IMR-90 (cell line): ENCODE measurements at regions not wholly inside any gene's neighbourhood (a gene's known extent, or its start where the extent isn't known, plus 50 kb on each side); places are given as distances from the start of the nearest gene placed in this dataset.
A peak's percentile ranks its signal among the peaks of the same experiment; 100 is the strongest.

Experiments used
- ATAC-seq: fragments of 200-7000 bp; cut with Tn5 transposase; 2 replicates; pipeline ENCODE4 v1.9.1; 2020; ENCODE audit warnings: low read depth, mild to moderate bottlenecking, moderate library complexity
- BruUV-seq: library from RNA; stranded (reverse); fragments of 400-500 nt; replicated peaks from 2 replicates; lab custom pipeline; 2021; lab: Mats Ljungman, UMichigan
- CTCF ChIA-PET: fragments of 300-600 bp; formaldehyde crosslinking; extraction: SDS; loops from one replicate; lab custom pipeline; 2021; ENCODE audit warnings: antibody characterized with exemption; lab: Yijun Ruan, JAX
- POLR2A ChIA-PET: fragments of 300-600 bp; sonication (Branson Sonifier 250); formaldehyde crosslinking; loops from one replicate; lab custom pipeline; 2022; ENCODE audit warnings: antibody characterized with exemption; ENCODE audit not compliant: unreplicated experiment; lab: Charles Lee
- DNase-seq: peaks from one replicate; pipeline ENCODE4 v3.0.0; 2013
- H2AFZ ChIP-seq: replicated peaks from 2 replicates; pipeline ENCODE3; 2013; ENCODE audit warnings: low read length, mild to moderate bottlenecking; ENCODE audit not compliant: poor library complexity
- H2AK5ac ChIP-seq: 2 replicates; pipeline ENCODE4 v1.6.1; 2013; ENCODE audit warnings: low read depth, low read length, inconsistent platforms
- H2AK9ac ChIP-seq: replicated peaks from 2 replicates; pipeline ENCODE3; 2013; ENCODE audit warnings: mild to moderate bottlenecking, low read depth, low read length, moderate library complexity; ENCODE audit not compliant: poor library complexity
- H2BK120ac ChIP-seq: 2 replicates; pipeline ENCODE4 v1.6.1; 2013; ENCODE audit warnings: low read depth, low read length, inconsistent platforms
- H2BK15ac ChIP-seq: 3 replicates; pipeline ENCODE4 v1.6.1; 2013; ENCODE audit warnings: low read depth, low read length, inconsistent platforms
- H2BK20ac ChIP-seq: 2 replicates; pipeline ENCODE4 v1.6.1; 2013; ENCODE audit warnings: low read depth, mild to moderate bottlenecking, inconsistent platforms, low read length, moderate library complexity
- H2BK5ac ChIP-seq: 2 replicates; pipeline ENCODE4 v1.6.1; 2013; ENCODE audit warnings: mild to moderate bottlenecking, low read depth, low read length, inconsistent platforms; ENCODE audit not compliant: poor library complexity, severe bottlenecking
- H3K14ac ChIP-seq: replicated peaks from 2 replicates; pipeline ENCODE4 v1.6.1; 2013; ENCODE audit warnings: low read depth, low read length, inconsistent platforms
- H3K18ac ChIP-seq: 2 replicates; pipeline ENCODE4 v1.6.1; 2013; ENCODE audit warnings: low read depth, low read length, control low read depth
- H3K23ac ChIP-seq: 2 replicates; pipeline ENCODE4 v1.6.1; 2013; ENCODE audit warnings: low read depth, low read length, inconsistent platforms
- H3K27ac ChIP-seq: 2 replicates; pipeline ENCODE4 v1.5.1; 2013; ENCODE audit warnings: mild to moderate bottlenecking, control low read depth, low read length; ENCODE audit not compliant: insufficient read depth
- H3K27me3 ChIP-seq: 2 replicates; pipeline ENCODE4 v1.6.1; 2013; ENCODE audit warnings: low read length; ENCODE audit not compliant: control insufficient read depth, insufficient read depth
- H3K36me3 ChIP-seq: 2 replicates; pipeline ENCODE4 v1.6.1; 2013; ENCODE audit warnings: low read length, mixed read lengths; ENCODE audit not compliant: control insufficient read depth, insufficient read depth
- H3K4ac ChIP-seq: 2 replicates; pipeline ENCODE4 v1.6.1; 2013; ENCODE audit warnings: low read depth, low read length, inconsistent platforms
- H3K4me1 ChIP-seq: 2 replicates; pipeline ENCODE4 v1.6.1; 2013; ENCODE audit warnings: low read length, mixed read lengths; ENCODE audit not compliant: control insufficient read depth, insufficient read depth
- H3K4me2 ChIP-seq: 2 replicates; pipeline ENCODE4 v1.6.1; 2013; ENCODE audit warnings: low read depth, mild to moderate bottlenecking, control low read depth, low read length, moderate library complexity
- H3K4me3 ChIP-seq: 2 replicates; pipeline ENCODE4 v1.5.1; 2013; ENCODE audit warnings: low read depth, mild to moderate bottlenecking, control low read depth, low read length, moderate library complexity; ENCODE audit not compliant: insufficient read depth
- H3K56ac ChIP-seq: 2 replicates; pipeline ENCODE4 v1.6.1; 2013; ENCODE audit warnings: low read length, inconsistent platforms; ENCODE audit not compliant: insufficient read depth; ENCODE audit errors: extremely low read depth
- H3K79me1 ChIP-seq, 2 experiments: 2 replicates each; pipeline ENCODE4 v1.6.1; 2013; ENCODE audit warnings: low read length in 2 of 2, inconsistent platforms in 1 of 2, low read depth in 1 of 2
- H3K9ac ChIP-seq: 2 replicates; pipeline ENCODE4 v1.6.1; 2013; ENCODE audit warnings: low read depth, low read length, control low read depth
- H3K9me1 ChIP-seq: 2 replicates; pipeline ENCODE4 v1.6.1; 2013; ENCODE audit warnings: low read length, inconsistent platforms; ENCODE audit not compliant: insufficient read depth
- H3K9me3 ChIP-seq: 2 replicates; pipeline ENCODE4 v1.6.1; 2013; ENCODE audit warnings: low read length; ENCODE audit not compliant: control insufficient read depth, insufficient read depth
- H4K20me1 ChIP-seq: 2 replicates; pipeline ENCODE4 v1.6.1; 2013; ENCODE audit warnings: low read length, inconsistent platforms; ENCODE audit not compliant: insufficient read depth
- H4K5ac ChIP-seq: 2 replicates; pipeline ENCODE4 v1.6.1; 2013; ENCODE audit warnings: mild to moderate bottlenecking, low read depth, low read length, control low read depth
- H4K8ac ChIP-seq, 2 experiments: 2 replicates each; pipeline ENCODE4 v1.6.1; 2013; ENCODE audit warnings: low read depth in 2 of 2, low read length in 2 of 2, control low read depth in 1 of 2, inconsistent platforms in 1 of 2
- H4K91ac ChIP-seq: 2 replicates; pipeline ENCODE4 v1.6.1; 2013; ENCODE audit warnings: low read depth, low read length, inconsistent platforms; ENCODE audit not compliant: insufficient read depth
- CEBPB ChIP-seq: IDR thresholded peaks from 2 replicates; pipeline ENCODE4 v1.6.1; 2012; ENCODE audit warnings: low read depth, low read length, improper control_type of control experiment
- FOS ChIP-seq: fragments of 150-350 bp; IDR thresholded peaks from 2 replicates; pipeline ENCODE4 v1.6.1; 2016; ENCODE audit warnings: low read depth, low read length
- MAFK ChIP-seq: IDR thresholded peaks from 2 replicates; pipeline ENCODE4 v1.6.1; 2012; ENCODE audit warnings: low read depth, low read length, improper control_type of control experiment
- MXI1 ChIP-seq: IDR thresholded peaks from 2 replicates; pipeline ENCODE4 v1.6.1; 2012; ENCODE audit warnings: low read depth, mild to moderate bottlenecking, low read length, moderate library complexity, borderline replicate concordance
- POLR2A ChIP-seq: IDR thresholded peaks from 2 replicates; pipeline ENCODE4 v1.6.1; 2012; ENCODE audit warnings: mild to moderate bottlenecking, low read depth, low read length
- RCOR1 ChIP-seq: IDR thresholded peaks from 2 replicates; pipeline ENCODE4 v1.6.1; 2012; ENCODE audit warnings: mild to moderate bottlenecking, low read length, improper control_type of control experiment; ENCODE audit not compliant: insufficient replicate concordance
- RFX5 ChIP-seq: IDR thresholded peaks from 2 replicates; pipeline ENCODE4 v1.8.0; 2012; ENCODE audit warnings: low read depth, mild to moderate bottlenecking, low read length, moderate library complexity
- WGBS, 2 experiments: methylation state at CpG; one replicate each; pipeline versions ENCODE4 v1.1.5 to v1.1.7; 2013; ENCODE audit warnings: missing lambda C conversion rate in 2 of 2; ENCODE audit not compliant: insufficient read length in 1 of 2; ENCODE audit errors: extremely low coverage in 2 of 2; 5-methylcytosine and 5-hydroxymethylcytosine counted together
- dilution Hi-C: fragments of 300-500 bp; cut with HindIII; formaldehyde crosslinking; loops from one replicate; pipeline ENCODE4 v1.14.3; 2018; ENCODE audit warnings: low sequenced_read_pairs; ENCODE audit not compliant: unreplicated experiment
- in situ Hi-C: fragments of 300-500 bp; cut with MboI; formaldehyde crosslinking; loops from 3 replicates; pipeline ENCODE4 v1.14.3; 2019; ENCODE audit warnings: low sequenced_read_pairs, inconsistent platforms, mixed read lengths
- intact Hi-C: fragments of 100-400 bp; cut with micrococcal nuclease; formaldehyde crosslinking; loops from 2 replicates; pipeline ENCODE4 v1.10.0; 2022
- TF ChIP-seq, protein P1 (sequence below): conservative IDR thresholded peaks from 2 replicates; pipeline ENCODE4 v1.5.1; 2012; ENCODE audit warnings: mild to moderate bottlenecking, low read depth, low read length, improper control_type of control experiment
- TF ChIP-seq, protein P2 (sequence below): fragments of 150-350 bp; IDR thresholded peaks from 2 replicates; pipeline ENCODE4 v1.6.1; 2016; ENCODE audit warnings: low read depth, mild to moderate bottlenecking, low read length, moderate library complexity, borderline replicate concordance

DNA sequence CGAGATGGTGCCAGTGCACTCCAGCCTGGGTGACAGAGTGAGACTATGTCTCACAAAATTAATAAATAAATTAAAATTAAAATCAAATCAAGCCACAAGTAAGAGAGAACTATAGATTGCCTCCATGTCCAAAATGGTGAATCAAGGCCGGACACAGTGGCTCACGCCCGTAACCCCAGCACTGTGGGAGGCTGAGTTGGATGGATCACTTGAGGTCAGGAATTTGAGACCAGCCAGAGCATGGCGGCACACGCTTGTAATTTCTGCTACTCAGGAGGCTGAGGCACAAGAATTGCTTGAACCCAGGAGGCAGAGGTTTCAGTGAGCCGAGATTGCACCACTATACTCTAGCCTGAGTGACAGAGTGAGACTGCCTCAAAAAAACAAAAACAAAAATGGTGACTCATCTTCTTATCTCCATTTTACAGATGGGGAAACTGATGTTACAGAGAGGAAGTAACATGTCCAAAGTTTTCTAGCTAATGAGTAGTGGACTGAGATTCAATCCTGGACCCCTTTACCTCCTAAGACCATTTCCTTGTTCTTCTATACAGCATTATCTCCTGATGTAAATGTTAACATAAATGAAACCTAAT lies 99.0 kb upstream of the HNRNPU start:
- Histone ChIP-seq H2AFZ (no peak overlapping the region), H3K4me3 (no peak overlapping the region), H4K91ac (peak overlapping the region; percentile 74), H3K9ac (peak overlapping the region; percentile 25; the same call in 1 of the 2 replicates), H2BK120ac (peak overlapping the region; percentile 68), H2BK20ac (peak overlapping the region; percentile 66; the same call in 1 of the 2 replicates), H3K4ac (peak overlapping the region; percentile 89), H3K56ac (no peak overlapping the region; the same call in 1 of the 2 replicates), H4K20me1 (no peaks in the 10 kb centered on the region), H3K14ac (peak overlapping the region; percentile 91), H3K36me3 (no peaks in the 10 kb centered on the region), H3K27ac (peak overlapping the region; percentile 75; the same call in 1 of the 2 replicates), H2BK5ac (peak overlapping the region; percentile 63), H3K4me1 (peaks cover 15% of the 10 kb centered on the region), H3K9me1 (peaks cover 15% of the 10 kb centered on the region), H2AK5ac (peak overlapping the region; percentile 70), H3K4me2 (peak overlapping the region; percentile 43; the same call in 1 of the 2 replicates), H4K5ac (peak overlapping the region; percentile 77; the same call in 1 of the 2 replicates), H2AK9ac (no peak overlapping the region), H3K18ac (peak overlapping the region; percentile 84), H3K79me1 (peaks cover 7 to 9% of the 10 kb centered on the region in 2 experiments), H3K27me3 (no peaks in the 10 kb centered on the region), H4K8ac (peak overlapping the region; percentile 78 to 80), H3K23ac (peak overlapping the region; percentile 68), H3K9me3 (no peaks in the 10 kb centered on the region), H2BK15ac (peak overlapping the region; percentile 56; the same call in 2 of the 3 replicates)
- intact Hi-C loops (no loop called here), in situ Hi-C loops (no loop called here), dilution Hi-C loops (no loop called here)
- ChIA-PET CTCF (interaction anchor here (2.0 kb wide), 1 partner anchor 79 kb away, joined by 7 read pairs; no protein-coding TSS in a partner anchor), POLR2A (interaction anchor here (1.1 to 1.7 kb wide), 3 partner anchors 13 to 101 kb away, joined by 3 to 7 read pairs (median 4); no protein-coding TSS in a partner anchor)
- no peak for ATAC-seq
- TF ChIP-seq MAFK (no peak), RCOR1 (no peak), MXI1 (no peak), FOS (peak; percentile 28; the same call in 1 of the 2 replicates), RFX5 (no peak), CEBPB (0 out of 2 replicates have a peak, but pooled peaks have one; percentile 32), POLR2A (no peak)
- TF ChIP-seq, protein P1, sequence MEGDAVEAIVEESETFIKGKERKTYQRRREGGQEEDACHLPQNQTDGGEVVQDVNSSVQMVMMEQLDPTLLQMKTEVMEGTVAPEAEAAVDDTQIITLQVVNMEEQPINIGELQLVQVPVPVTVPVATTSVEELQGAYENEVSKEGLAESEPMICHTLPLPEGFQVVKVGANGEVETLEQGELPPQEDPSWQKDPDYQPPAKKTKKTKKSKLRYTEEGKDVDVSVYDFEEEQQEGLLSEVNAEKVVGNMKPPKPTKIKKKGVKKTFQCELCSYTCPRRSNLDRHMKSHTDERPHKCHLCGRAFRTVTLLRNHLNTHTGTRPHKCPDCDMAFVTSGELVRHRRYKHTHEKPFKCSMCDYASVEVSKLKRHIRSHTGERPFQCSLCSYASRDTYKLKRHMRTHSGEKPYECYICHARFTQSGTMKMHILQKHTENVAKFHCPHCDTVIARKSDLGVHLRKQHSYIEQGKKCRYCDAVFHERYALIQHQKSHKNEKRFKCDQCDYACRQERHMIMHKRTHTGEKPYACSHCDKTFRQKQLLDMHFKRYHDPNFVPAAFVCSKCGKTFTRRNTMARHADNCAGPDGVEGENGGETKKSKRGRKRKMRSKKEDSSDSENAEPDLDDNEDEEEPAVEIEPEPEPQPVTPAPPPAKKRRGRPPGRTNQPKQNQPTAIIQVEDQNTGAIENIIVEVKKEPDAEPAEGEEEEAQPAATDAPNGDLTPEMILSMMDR: no peak
- TF ChIP-seq, protein P2, sequence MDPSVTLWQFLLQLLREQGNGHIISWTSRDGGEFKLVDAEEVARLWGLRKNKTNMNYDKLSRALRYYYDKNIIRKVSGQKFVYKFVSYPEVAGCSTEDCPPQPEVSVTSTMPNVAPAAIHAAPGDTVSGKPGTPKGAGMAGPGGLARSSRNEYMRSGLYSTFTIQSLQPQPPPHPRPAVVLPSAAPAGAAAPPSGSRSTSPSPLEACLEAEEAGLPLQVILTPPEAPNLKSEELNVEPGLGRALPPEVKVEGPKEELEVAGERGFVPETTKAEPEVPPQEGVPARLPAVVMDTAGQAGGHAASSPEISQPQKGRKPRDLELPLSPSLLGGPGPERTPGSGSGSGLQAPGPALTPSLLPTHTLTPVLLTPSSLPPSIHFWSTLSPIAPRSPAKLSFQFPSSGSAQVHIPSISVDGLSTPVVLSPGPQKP: no peak
- peak; percentile 4 for DNase-seq
- no TSS peak for BruUV-seq
- no CpG with 5 or more reads among the region's 7 CpGs for WGBS, 2 experiments
